Non-pigmented ciliary epithelial cell (primary cell): ENCODE measurements at regions not wholly inside any gene's neighbourhood (a gene's known extent, or its start where the extent isn't known, plus 50 kb on each side); places are given as distances from the start of the nearest gene placed in this dataset.

Experiments used
- DNase-seq: peaks from one replicate; pipeline ENCODE4 v3.0.0-alpha.2; 2010; ENCODE audit warnings: low read depth

- DNase-seq, result no peak
These were observed 371.1 kb upstream of the NFE2L3 start for GRCh38 chr7:25780904-25781303.

- DNase-seq, result no peak
These were observed 370.3 kb upstream of the NFE2L3 start for GRCh38 chr7:25781704-25782103.

GRCh38 chr7:25786936-25787335 is 365.1 kb upstream of the NFE2L3 start:
- DNase-seq, result no peak

GRCh38 chr7:25787336-25787735 is 364.7 kb upstream of the NFE2L3 start:
- DNase-seq, result no peak

- DNase-seq, result no peak
These were observed 363.6 kb upstream of the NFE2L3 start for GRCh38 chr7:25788371-25788770.

- DNase-seq, result no peak
These were observed 362.9 kb upstream of the NFE2L3 start for GRCh38 chr7:25788961-25789620.

- DNase-seq, result no peak
These were observed 362.0 kb upstream of the NFE2L3 start for GRCh38 chr7:25789701-25790640.

- no peak for DNase-seq
These were observed 361.0 kb upstream of the NFE2L3 start for GRCh38 chr7:25790963-25791362.

- DNase-seq, result no peak
These were observed 359.4 kb upstream of the NFE2L3 start for GRCh38 chr7:25792586-25792985.

GRCh38 chr7:25795824-25796235 is 356.2 kb upstream of the NFE2L3 start:
- no peak for DNase-seq

GRCh38 chr7:25798344-25798743 is 353.7 kb upstream of the NFE2L3 start:
- no peak for DNase-seq

- DNase-seq, result no peak
These were observed 350.8 kb upstream of the NFE2L3 start for GRCh38 chr7:25801214-25801613.

- no peak for DNase-seq
These were observed 349.9 kb upstream of the NFE2L3 start for GRCh38 chr7:25802057-25802456.

- no peak for DNase-seq
These were observed 349.5 kb upstream of the NFE2L3 start for GRCh38 chr7:25802473-25802872.

- DNase-seq, result no peak
These were observed 348.7 kb upstream of the NFE2L3 start for GRCh38 chr7:25803117-25803887.

GRCh38 chr7:25804154-25804553 is 347.8 kb upstream of the NFE2L3 start:
- DNase-seq, result no peak

GRCh38 chr7:25805027-25805687 is 346.8 kb upstream of the NFE2L3 start:
- no peak for DNase-seq

GRCh38 chr7:25807086-25807611 is 344.8 kb upstream of the NFE2L3 start:
- no peak for DNase-seq

- no peak for DNase-seq
These were observed 342.6 kb upstream of the NFE2L3 start for GRCh38 chr7:25809441-25809840.

- DNase-seq, result no peak
These were observed 339.7 kb upstream of the NFE2L3 start for GRCh38 chr7:25812086-25812850.

- no peak for DNase-seq
These were observed 338.6 kb upstream of the NFE2L3 start for GRCh38 chr7:25813381-25813780.
